Prostate gland (tissue), 2 donors: ENCODE measurements at regions not wholly inside any gene's neighbourhood (a gene's known extent, or its start where the extent isn't known, plus 50 kb on each side); places are given as distances from the start of the nearest gene placed in this dataset.

Experiments used
- POLR2A ChIP-seq: fragments of 450-650 bp; IDR thresholded peaks from one replicate; pipeline ENCODE4 v1.6.1; 2016; ENCODE audit warnings: antibody characterized with exemption, mild to moderate bottlenecking
- TF ChIP-seq, protein P1 (sequence below), 4 experiments: fragments of 200-600 bp in 2 of 4; fragments of 450-650 bp in 2 of 4; sonication (generic) in 2 of 4; IDR thresholded peaks; 1 replicate in 3 of 4; 2 replicates in 1 of 4; pipeline ENCODE4 v1.5.1; 2016 to 2019; ENCODE audit warnings: antibody characterized with exemption in 4 of 4, mild to moderate bottlenecking in 2 of 4, moderate library complexity in 2 of 4

GRCh38 chr11:69942333-69942820 lies 123.2 kb upstream of the FGF3 start:
- TF ChIP-seq, protein P1, sequence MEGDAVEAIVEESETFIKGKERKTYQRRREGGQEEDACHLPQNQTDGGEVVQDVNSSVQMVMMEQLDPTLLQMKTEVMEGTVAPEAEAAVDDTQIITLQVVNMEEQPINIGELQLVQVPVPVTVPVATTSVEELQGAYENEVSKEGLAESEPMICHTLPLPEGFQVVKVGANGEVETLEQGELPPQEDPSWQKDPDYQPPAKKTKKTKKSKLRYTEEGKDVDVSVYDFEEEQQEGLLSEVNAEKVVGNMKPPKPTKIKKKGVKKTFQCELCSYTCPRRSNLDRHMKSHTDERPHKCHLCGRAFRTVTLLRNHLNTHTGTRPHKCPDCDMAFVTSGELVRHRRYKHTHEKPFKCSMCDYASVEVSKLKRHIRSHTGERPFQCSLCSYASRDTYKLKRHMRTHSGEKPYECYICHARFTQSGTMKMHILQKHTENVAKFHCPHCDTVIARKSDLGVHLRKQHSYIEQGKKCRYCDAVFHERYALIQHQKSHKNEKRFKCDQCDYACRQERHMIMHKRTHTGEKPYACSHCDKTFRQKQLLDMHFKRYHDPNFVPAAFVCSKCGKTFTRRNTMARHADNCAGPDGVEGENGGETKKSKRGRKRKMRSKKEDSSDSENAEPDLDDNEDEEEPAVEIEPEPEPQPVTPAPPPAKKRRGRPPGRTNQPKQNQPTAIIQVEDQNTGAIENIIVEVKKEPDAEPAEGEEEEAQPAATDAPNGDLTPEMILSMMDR (IDR thresholded peaks at IDR 0.05), result no peak
- TF ChIP-seq POLR2A, result no peak
